Neural progenitor cell (in vitro differentiated cells): ENCODE measurements at regions not wholly inside any gene's neighbourhood (a gene's known extent, or its start where the extent isn't known, plus 50 kb on each side); places are given as distances from the start of the nearest gene placed in this dataset.

Experiments used
- DNase-seq: peaks from one replicate; pipeline ENCODE4 v3.0.0-alpha.2; 2016; ENCODE audit warnings: low spot score
- H2AFZ ChIP-seq: fragments of 200-600 bp; sonication (generic); replicated peaks from 2 replicates; pipeline ENCODE4 v1.6.1; 2016; ENCODE audit warnings: antibody characterized with exemption
- H3F3A ChIP-seq: fragments of 200-600 bp; sonication (generic); 2 replicates; pipeline ENCODE4 v1.6.1; 2016; ENCODE audit warnings: antibody characterized with exemption, low read depth
- H3K27ac ChIP-seq: fragments of 200-600 bp; sonication (generic); 2 replicates; pipeline ENCODE4 v1.5.1; 2016; ENCODE audit warnings: mild to moderate bottlenecking
- H3K27me3 ChIP-seq: fragments of 200-600 bp; sonication (generic); 2 replicates; pipeline ENCODE4 v1.6.1; 2016; ENCODE audit warnings: mild to moderate bottlenecking, moderate library complexity
- H3K36me3 ChIP-seq: fragments of 200-600 bp; sonication (generic); 2 replicates; pipeline ENCODE4 v1.5.1; 2016
- H3K4me1 ChIP-seq: fragments of 200-600 bp; sonication (generic); 2 replicates; pipeline ENCODE4 v1.6.1; 2016; ENCODE audit warnings: mixed run types
- H3K4me2 ChIP-seq: fragments of 200-600 bp; sonication (generic); 2 replicates; pipeline ENCODE4 v1.6.1; 2016
- H3K4me3 ChIP-seq: fragments of 200-600 bp; sonication (generic); 2 replicates; pipeline ENCODE4 v1.5.1; 2016
- H3K79me2 ChIP-seq: fragments of 200-600 bp; sonication (generic); 2 replicates; pipeline ENCODE4 v1.6.1; 2016; ENCODE audit warnings: low read depth
- H3K9ac ChIP-seq: fragments of 200-600 bp; sonication (generic); 2 replicates; pipeline ENCODE4 v1.6.1; 2016
- H3K9me3 ChIP-seq: fragments of 200-600 bp; sonication (generic); 2 replicates; pipeline ENCODE4 v1.5.1; 2016; ENCODE audit warnings: low read depth
- H4K20me1 ChIP-seq: fragments of 200-600 bp; sonication (generic); 2 replicates; pipeline ENCODE4 v1.6.1; 2016; ENCODE audit warnings: low read depth
- H3K27ac Mint-ChIP-seq: 3 replicates; pipeline ENCODE4 v1.8.0; 2021; ENCODE audit warnings: mixed read lengths
- H3K27me3 Mint-ChIP-seq: 2 replicates; pipeline ENCODE4 v1.8.0; 2022; ENCODE audit warnings: low read depth, mild to moderate bottlenecking, inconsistent platforms, moderate library complexity, mixed read lengths; ENCODE audit not compliant: insufficient read depth
- H3K36me3 Mint-ChIP-seq: 3 replicates; pipeline ENCODE4 v1.8.0; 2021; ENCODE audit warnings: mixed read lengths
- H3K4me1 Mint-ChIP-seq: 3 replicates; pipeline ENCODE4 v1.8.0; 2021; ENCODE audit warnings: mixed read lengths
- H3K4me3 Mint-ChIP-seq: 3 replicates; pipeline ENCODE4 v1.8.0; 2021; ENCODE audit warnings: mild to moderate bottlenecking, moderate library complexity, mixed read lengths
- H3K9me3 Mint-ChIP-seq: 3 replicates; pipeline ENCODE4 v1.8.0; 2020; ENCODE audit warnings: mixed read lengths
- EZH2 ChIP-seq: fragments of 200-600 bp; sonication (generic); IDR thresholded peaks from 2 replicates; pipeline ENCODE4 v1.6.1; 2017; ENCODE audit warnings: antibody characterized with exemption, mild to moderate bottlenecking, moderate library complexity
- EZH2phosphoT487 ChIP-seq: fragments of 200-600 bp; sonication (generic); IDR thresholded peaks from 2 replicates; pipeline ENCODE4 v1.6.1; 2017; ENCODE audit warnings: antibody characterized with exemption
- TF ChIP-seq, protein P1 (sequence below): fragments of 200-600 bp; sonication (generic); IDR thresholded peaks from 2 replicates; pipeline ENCODE4 v1.5.1; 2017; ENCODE audit warnings: antibody characterized with exemption, mild to moderate bottlenecking

DNA sequence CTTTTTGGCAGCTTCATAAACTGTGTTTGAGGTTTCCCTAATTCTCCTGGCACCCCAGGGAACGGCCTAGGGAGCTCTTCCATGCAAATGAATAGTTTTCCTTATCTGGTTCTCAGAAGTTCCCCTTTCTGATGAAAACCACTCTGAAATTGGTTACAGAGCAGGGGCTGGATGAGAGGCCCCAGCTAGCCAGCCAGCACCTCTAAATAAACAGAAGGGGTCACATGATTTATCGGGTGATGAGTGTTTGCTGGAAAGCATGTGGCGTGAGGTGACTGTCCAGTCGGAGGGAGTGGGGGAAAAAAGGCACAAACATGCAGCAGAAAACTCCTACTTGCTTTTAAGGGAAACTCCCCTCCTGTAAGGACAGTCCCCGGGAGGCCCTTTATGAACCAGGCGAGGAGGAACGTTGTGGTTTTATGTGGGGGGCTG, 261.2 kb upstream of the ANKRD55 start:
- no peaks in the 10 kb centered on the region for H3K36me3 Mint-ChIP-seq
- DNase-seq: no peak
- H3F3A ChIP-seq: no peaks in the 10 kb centered on the region
- no peak overlapping the region for H3K4me3 ChIP-seq
- H3K79me2 ChIP-seq: no peaks in the 10 kb centered on the region
- no peak overlapping the region for H3K27ac ChIP-seq
- no peaks in the 10 kb centered on the region for H4K20me1 ChIP-seq
- peaks cover 2% of the 10 kb centered on the region for H3K27me3 Mint-ChIP-seq
- H3K36me3 ChIP-seq: no peaks in the 10 kb centered on the region
- TF ChIP-seq EZH2phosphoT487 (no peak), EZH2 (no peak)
- TF ChIP-seq, protein P1, sequence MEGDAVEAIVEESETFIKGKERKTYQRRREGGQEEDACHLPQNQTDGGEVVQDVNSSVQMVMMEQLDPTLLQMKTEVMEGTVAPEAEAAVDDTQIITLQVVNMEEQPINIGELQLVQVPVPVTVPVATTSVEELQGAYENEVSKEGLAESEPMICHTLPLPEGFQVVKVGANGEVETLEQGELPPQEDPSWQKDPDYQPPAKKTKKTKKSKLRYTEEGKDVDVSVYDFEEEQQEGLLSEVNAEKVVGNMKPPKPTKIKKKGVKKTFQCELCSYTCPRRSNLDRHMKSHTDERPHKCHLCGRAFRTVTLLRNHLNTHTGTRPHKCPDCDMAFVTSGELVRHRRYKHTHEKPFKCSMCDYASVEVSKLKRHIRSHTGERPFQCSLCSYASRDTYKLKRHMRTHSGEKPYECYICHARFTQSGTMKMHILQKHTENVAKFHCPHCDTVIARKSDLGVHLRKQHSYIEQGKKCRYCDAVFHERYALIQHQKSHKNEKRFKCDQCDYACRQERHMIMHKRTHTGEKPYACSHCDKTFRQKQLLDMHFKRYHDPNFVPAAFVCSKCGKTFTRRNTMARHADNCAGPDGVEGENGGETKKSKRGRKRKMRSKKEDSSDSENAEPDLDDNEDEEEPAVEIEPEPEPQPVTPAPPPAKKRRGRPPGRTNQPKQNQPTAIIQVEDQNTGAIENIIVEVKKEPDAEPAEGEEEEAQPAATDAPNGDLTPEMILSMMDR: no peak
- H3K27ac Mint-ChIP-seq: peak overlapping the region; percentile 79
- H3K27me3 ChIP-seq: no peaks in the 10 kb centered on the region
- no peaks in the 10 kb centered on the region for H3K4me1 ChIP-seq
- H3K4me3 Mint-ChIP-seq: no peak overlapping the region
- no peaks in the 10 kb centered on the region for H3K9me3 ChIP-seq
- no peak overlapping the region for H3K4me2 ChIP-seq
- peak overlapping the region; percentile 63 for H2AFZ ChIP-seq
- H3K4me1 Mint-ChIP-seq: peaks cover 5% of the 10 kb centered on the region
- H3K9me3 Mint-ChIP-seq: no peaks in the 10 kb centered on the region
- H3K9ac ChIP-seq: no peak overlapping the region

DNA sequence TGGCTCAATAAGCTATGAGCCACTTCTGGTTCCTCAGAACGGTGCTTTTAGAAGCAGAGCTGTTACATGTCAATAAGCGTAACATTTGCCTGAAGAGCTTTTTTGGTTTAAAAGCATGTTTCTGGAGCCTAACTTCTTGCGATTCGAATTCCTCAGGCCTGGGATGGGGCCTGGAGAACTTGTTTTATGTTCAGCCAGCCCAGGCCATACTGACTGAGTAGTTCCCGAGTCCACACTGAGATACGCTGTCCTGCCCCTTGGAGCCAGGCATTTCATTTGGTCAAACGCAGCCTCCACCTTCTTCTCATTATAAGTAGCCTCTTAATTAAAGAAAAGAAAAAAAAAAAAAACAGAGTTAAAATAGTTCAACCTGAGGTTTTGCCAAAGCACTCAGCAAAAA, 260.6 kb upstream of the ANKRD55 start:
- TF ChIP-seq EZH2phosphoT487: no peak
- TF ChIP-seq, protein P1: no peak
- TF ChIP-seq EZH2: no peak
- Mint-ChIP-seq H3K9me3 (no peaks in the 10 kb centered on the region), H3K4me1 (peaks cover 5% of the 10 kb centered on the region), H3K4me3 (no peak overlapping the region), H3K27ac (no peak overlapping the region), H3K36me3 (no peaks in the 10 kb centered on the region), H3K27me3 (peaks cover 2% of the 10 kb centered on the region)
- Histone ChIP-seq H3K27me3 (no peaks in the 10 kb centered on the region), H3K4me1 (no peaks in the 10 kb centered on the region), H3K9me3 (no peaks in the 10 kb centered on the region), H4K20me1 (no peaks in the 10 kb centered on the region), H3K4me3 (no peak overlapping the region), H3K9ac (no peak overlapping the region), H3F3A (no peaks in the 10 kb centered on the region), H3K27ac (no peak overlapping the region), H3K4me2 (no peak overlapping the region), H3K36me3 (no peaks in the 10 kb centered on the region), H3K79me2 (no peaks in the 10 kb centered on the region), H2AFZ (no peak overlapping the region)
- DNase-seq: no peak

DNA sequence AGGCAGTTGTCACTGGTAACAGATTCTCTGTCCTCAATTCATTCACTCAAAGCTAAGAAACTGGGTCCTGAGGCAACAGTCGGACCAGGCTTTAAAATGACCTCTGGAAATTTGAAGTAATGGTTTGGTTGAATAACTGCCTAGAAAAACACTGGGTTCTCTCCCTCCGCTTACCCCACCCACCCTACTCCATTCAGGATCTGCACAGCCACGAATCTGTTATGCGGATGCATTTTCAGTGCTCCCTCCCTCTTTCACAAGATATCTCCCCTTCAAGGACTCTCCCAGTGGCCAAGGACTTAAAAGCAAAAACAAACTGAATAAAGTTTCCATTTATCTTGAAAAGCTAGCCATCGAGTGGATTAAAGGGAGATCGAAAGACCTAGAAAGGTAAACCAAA, 260.2 kb upstream of the ANKRD55 start:
- Histone ChIP-seq H3K9me3 (no peaks in the 10 kb centered on the region), H2AFZ (no peak overlapping the region), H3K36me3 (no peaks in the 10 kb centered on the region), H3K4me3 (no peak overlapping the region), H3K4me1 (no peaks in the 10 kb centered on the region), H3K27ac (no peak overlapping the region), H3K9ac (no peak overlapping the region), H3K79me2 (no peaks in the 10 kb centered on the region), H3K4me2 (no peak overlapping the region), H4K20me1 (no peaks in the 10 kb centered on the region), H3F3A (no peaks in the 10 kb centered on the region), H3K27me3 (no peaks in the 10 kb centered on the region)
- no peak for DNase-seq
- Mint-ChIP-seq H3K9me3 (no peaks in the 10 kb centered on the region), H3K36me3 (no peaks in the 10 kb centered on the region), H3K4me1 (peaks cover 5% of the 10 kb centered on the region), H3K27ac (no peak overlapping the region), H3K4me3 (no peak overlapping the region), H3K27me3 (peaks cover 4% of the 10 kb centered on the region)
- no peak for TF ChIP-seq EZH2phosphoT487
- TF ChIP-seq, protein P1: no peak
- TF ChIP-seq EZH2: no peak

DNA sequence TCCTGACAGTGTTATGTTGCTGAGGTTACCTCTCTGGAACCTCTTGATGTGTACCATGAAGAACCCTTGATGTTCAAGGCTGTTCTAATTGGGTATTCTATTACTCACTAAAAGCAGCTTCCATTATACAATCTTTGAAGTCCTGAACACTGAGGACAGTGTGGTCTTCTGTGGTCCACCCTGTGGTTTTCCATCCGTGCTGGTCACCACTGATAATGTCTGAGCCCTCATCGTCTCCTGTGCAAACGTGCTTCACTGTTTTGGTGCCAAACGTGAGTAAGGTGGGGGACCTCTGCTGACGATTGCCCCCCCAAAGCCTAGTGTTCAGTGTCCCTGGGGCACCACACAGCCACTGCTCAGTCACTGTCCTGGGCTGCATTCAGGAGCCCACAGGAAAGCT, 259.7 kb upstream of the ANKRD55 start:
- TF ChIP-seq, protein P1: no peak
- TF ChIP-seq EZH2phosphoT487 (no peak), EZH2 (no peak)
- H3K4me2 ChIP-seq: no peak overlapping the region
- peaks cover 5% of the 10 kb centered on the region for H3K4me1 Mint-ChIP-seq
- H3K27me3 Mint-ChIP-seq: peaks cover 4% of the 10 kb centered on the region
- no peaks in the 10 kb centered on the region for H3K36me3 Mint-ChIP-seq
- H3K27ac ChIP-seq: no peak overlapping the region
- H3K9ac ChIP-seq: no peak overlapping the region
- no peaks in the 10 kb centered on the region for H3K36me3 ChIP-seq
- H3K27me3 ChIP-seq: no peaks in the 10 kb centered on the region
- H3K9me3 ChIP-seq: no peaks in the 10 kb centered on the region
- H2AFZ ChIP-seq: no peak overlapping the region
- no peaks in the 10 kb centered on the region for H3K4me1 ChIP-seq
- no peaks in the 10 kb centered on the region for H3K9me3 Mint-ChIP-seq
- H3K4me3 Mint-ChIP-seq: no peak overlapping the region
- H3K79me2 ChIP-seq: no peaks in the 10 kb centered on the region
- no peak overlapping the region for H3K4me3 ChIP-seq
- DNase-seq: no peak
- H3F3A ChIP-seq: no peaks in the 10 kb centered on the region
- no peaks in the 10 kb centered on the region for H4K20me1 ChIP-seq
- H3K27ac Mint-ChIP-seq: no peak overlapping the region
